Stimulated activated CD4-positive, alpha-beta T cell treated with anti-CD3 and anti-CD28 coated beads, Interleukin-4, amount 100 ng/mL, for 48 hours (primary cell): ENCODE measurements at regions not wholly inside any gene's neighbourhood (a gene's known extent, or its start where the extent isn't known, plus 50 kb on each side); places are given as distances from the start of the nearest gene placed in this dataset.

Experiments
- DNase-seq, 2 donors: peaks; one replicate each; pipeline ENCODE4 v3.0.0-alpha.2; 2020; ENCODE audit warnings: low read depth in 2 of 2

- DNase-seq = no peak
Observed at GRCh38 chr4:178275671-178276360, 833.6 kb upstream of the AGA start.

- DNase-seq = no peak
Observed at GRCh38 chr4:178280362-178280761, 838.1 kb upstream of the AGA start.

GRCh38 chr4:178288462-178288861, 846.2 kb upstream of the AGA start:
- no peak for DNase-seq

GRCh38 chr4:178293601-178294000, 851.4 kb upstream of the AGA start:
- DNase-seq = no peak

GRCh38 chr4:178296669-178297068, 854.4 kb upstream of the AGA start:
- DNase-seq = no peak

- no peak for DNase-seq
Observed at GRCh38 chr4:178306565-178306964, 864.3 kb upstream of the AGA start.

GRCh38 chr4:178309890-178310289, 867.7 kb upstream of the AGA start:
- DNase-seq = no peak

GRCh38 chr4:178311997-178312396, 869.8 kb upstream of the AGA start:
- no peak for DNase-seq

GRCh38 chr4:178314287-178314686, 872.0 kb upstream of the AGA start:
- no peak for DNase-seq

GRCh38 chr4:178316211-178316610, 874.0 kb upstream of the AGA start:
- no peak for DNase-seq

- no peak for DNase-seq
Observed at GRCh38 chr4:178320003-178320402, 877.8 kb upstream of the AGA start.

- DNase-seq = no peak
Observed at GRCh38 chr4:178322524-178323183, 880.4 kb upstream of the AGA start.

GRCh38 chr4:178329226-178329872, 887.1 kb upstream of the AGA start:
- no peak for DNase-seq

- DNase-seq = no peak
Observed at GRCh38 chr4:178333355-178333754, 891.1 kb upstream of the AGA start.

- DNase-seq = no peak
Observed at GRCh38 chr4:178339769-178340168, 897.5 kb upstream of the AGA start.

GRCh38 chr4:178340468-178340867, 898.2 kb upstream of the AGA start:
- no peak for DNase-seq

- DNase-seq = no peak
Observed at GRCh38 chr4:178344096-178344495, 901.9 kb upstream of the AGA start.

GRCh38 chr4:178347111-178347510, 904.9 kb upstream of the AGA start:
- no peak for DNase-seq

- no peak for DNase-seq
Observed at GRCh38 chr4:178349601-178350000, 907.4 kb upstream of the AGA start.

GRCh38 chr4:178351185-178351584, 908.9 kb upstream of the AGA start:
- no peak for DNase-seq

GRCh38 chr4:178356725-178357124, 914.5 kb upstream of the AGA start:
- DNase-seq = no peak

GRCh38 chr4:178385481-178385880, 943.2 kb upstream of the AGA start:
- DNase-seq = no peak

- DNase-seq = no peak
Observed at GRCh38 chr4:178387756-178388155, 945.5 kb upstream of the AGA start.
